22Rv1 (cell line): ENCODE measurements at regions not wholly inside any gene's neighbourhood (a gene's known extent, or its start where the extent isn't known, plus 50 kb on each side); places are given as distances from the start of the nearest gene placed in this dataset.

Experiments
- ZFX ChIP-seq: fragments of 450-650 bp; IDR thresholded peaks from 2 replicates; pipeline ENCODE4 v1.6.1; 2017; ENCODE audit warnings: antibody characterized with exemption, borderline replicate concordance
- TF ChIP-seq, protein P1 (sequence below): fragments of 450-650 bp; IDR thresholded peaks from 2 replicates; pipeline ENCODE4 v1.5.1; 2017; ENCODE audit warnings: mild to moderate bottlenecking

DNA sequence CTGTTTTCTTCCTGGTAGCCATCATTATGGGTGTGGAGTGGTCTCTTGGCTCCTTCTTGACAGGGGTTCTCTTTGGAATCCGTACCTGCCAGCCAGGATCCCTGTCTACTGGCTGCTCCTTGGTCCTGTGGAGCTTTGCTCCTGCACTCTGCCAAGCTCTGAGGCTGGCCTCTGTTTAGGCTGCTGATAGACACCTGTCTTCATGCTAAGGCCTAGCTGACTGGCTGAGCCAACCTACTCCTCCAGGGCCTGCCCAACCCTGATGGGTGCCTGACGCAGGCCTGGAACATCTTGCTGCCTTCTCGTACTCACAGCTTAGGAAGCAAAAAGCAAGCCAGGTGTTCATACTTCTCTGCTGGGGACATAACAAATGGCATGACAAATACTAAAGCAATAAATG lies 333.6 kb upstream of the ZNF32 start:
- TF ChIP-seq, protein P1, sequence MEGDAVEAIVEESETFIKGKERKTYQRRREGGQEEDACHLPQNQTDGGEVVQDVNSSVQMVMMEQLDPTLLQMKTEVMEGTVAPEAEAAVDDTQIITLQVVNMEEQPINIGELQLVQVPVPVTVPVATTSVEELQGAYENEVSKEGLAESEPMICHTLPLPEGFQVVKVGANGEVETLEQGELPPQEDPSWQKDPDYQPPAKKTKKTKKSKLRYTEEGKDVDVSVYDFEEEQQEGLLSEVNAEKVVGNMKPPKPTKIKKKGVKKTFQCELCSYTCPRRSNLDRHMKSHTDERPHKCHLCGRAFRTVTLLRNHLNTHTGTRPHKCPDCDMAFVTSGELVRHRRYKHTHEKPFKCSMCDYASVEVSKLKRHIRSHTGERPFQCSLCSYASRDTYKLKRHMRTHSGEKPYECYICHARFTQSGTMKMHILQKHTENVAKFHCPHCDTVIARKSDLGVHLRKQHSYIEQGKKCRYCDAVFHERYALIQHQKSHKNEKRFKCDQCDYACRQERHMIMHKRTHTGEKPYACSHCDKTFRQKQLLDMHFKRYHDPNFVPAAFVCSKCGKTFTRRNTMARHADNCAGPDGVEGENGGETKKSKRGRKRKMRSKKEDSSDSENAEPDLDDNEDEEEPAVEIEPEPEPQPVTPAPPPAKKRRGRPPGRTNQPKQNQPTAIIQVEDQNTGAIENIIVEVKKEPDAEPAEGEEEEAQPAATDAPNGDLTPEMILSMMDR = no peak
- no peak for TF ChIP-seq ZFX
